CD4-positive, alpha-beta T cell (primary cell): ENCODE measurements at regions not wholly inside any gene's neighbourhood (a gene's known extent, or its start where the extent isn't known, plus 50 kb on each side); places are given as distances from the start of the nearest gene placed in this dataset.

Experiments
- ATAC-seq: fragments of 200-7000 bp; cut with Tn5 transposase; one replicate; pipeline ENCODE4 v1.10.0; 2022; ENCODE audit warnings: mild to moderate bottlenecking; ENCODE audit not compliant: poor library complexity
- CTCF ChIA-PET: fragments of 350-600 bp; sonication (Branson Sonifier 250); formaldehyde crosslinking; loops from one replicate; lab custom pipeline; 2021; ENCODE audit warnings: antibody characterized with exemption, inconsistent platforms; lab: Charles Lee
- POLR2A ChIA-PET: fragments of 350-600 bp; sonication (Branson Sonifier 250); formaldehyde crosslinking; loops from one replicate; lab custom pipeline; 2021; ENCODE audit warnings: antibody characterized with exemption, inconsistent platforms; lab: Charles Lee
- DNase-seq, 14 experiments: peaks; one replicate each; pipeline ENCODE4 v3.0.0-alpha.2; 2013 to 2020; ENCODE audit warnings: mixed read lengths in 2 of 14
- H3K27ac ChIP-seq, 2 donors: one replicate each; pipeline versions ENCODE4 v1.5.1 to v1.7.0; 2013; ENCODE audit warnings: low read length in 2 of 2, low read depth in 1 of 2, mild to moderate bottlenecking in 1 of 2
- H3K27me3 ChIP-seq, 2 experiments: 1 replicate in 1 of 2; 2 replicates in 1 of 2; pipeline versions ENCODE4 v1.6.1 to v1.7.0; 2013; ENCODE audit warnings: low read length in 2 of 2, control low read depth in 1 of 2, mild to moderate bottlenecking in 1 of 2, moderate library complexity in 1 of 2; ENCODE audit not compliant: insufficient read depth in 2 of 2, control insufficient read depth in 1 of 2
- H3K36me3 ChIP-seq: one replicate; pipeline ENCODE4 v1.6.1; 2013; ENCODE audit warnings: low read length, control low read depth; ENCODE audit not compliant: insufficient read depth
- H3K4me1 ChIP-seq: one replicate; pipeline ENCODE4 v1.6.1; 2013; ENCODE audit warnings: low read length, control low read depth; ENCODE audit not compliant: insufficient read depth
- H3K4me3 ChIP-seq: one replicate; pipeline ENCODE4 v1.5.1; 2013; ENCODE audit warnings: mild to moderate bottlenecking, low read length, moderate library complexity
- H3K9me3 ChIP-seq, 2 experiments: 1 replicate in 1 of 2; 2 replicates in 1 of 2; pipeline versions ENCODE4 v1.6.1 to v1.7.0; 2013; ENCODE audit warnings: low read length in 2 of 2, mild to moderate bottlenecking in 2 of 2, control low read depth in 1 of 2, moderate library complexity in 1 of 2; ENCODE audit not compliant: control insufficient read depth in 1 of 2, insufficient read depth in 1 of 2
- H3K27ac Mint-ChIP-seq: one replicate; pipeline ENCODE4 v1.8.0; 2020; ENCODE audit warnings: mixed read lengths
- H3K27me3 Mint-ChIP-seq: one replicate; pipeline ENCODE4 v1.8.0; 2021; ENCODE audit warnings: mixed read lengths
- H3K36me3 Mint-ChIP-seq: one replicate; pipeline ENCODE4 v1.8.0; 2021; ENCODE audit warnings: low read depth, mixed read lengths
- H3K4me1 Mint-ChIP-seq: one replicate; pipeline ENCODE4 v1.8.0; 2021; ENCODE audit warnings: low read depth, mixed read lengths
- H3K4me3 Mint-ChIP-seq: one replicate; pipeline ENCODE4 v1.8.0; 2020; ENCODE audit warnings: mild to moderate bottlenecking, mixed read lengths
- H3K9me3 Mint-ChIP-seq: one replicate; pipeline ENCODE4 v1.8.0; 2020; ENCODE audit warnings: mixed read lengths
- intact Hi-C, 2 experiments: fragments of 100-400 bp; cut with DNase I in 1 of 2; cut with micrococcal nuclease in 1 of 2; formaldehyde crosslinking; loops; one replicate each; pipeline versions ENCODE4 v1.15.1 to v1.9.0; 2023 to 2025; cut with DNase I, micrococcal nuclease
- TF ChIP-seq, protein P1 (sequence below): fragments of 200-600 bp; IDR thresholded peaks from one replicate; pipeline ENCODE4 v1.8.0; 2022; ENCODE audit warnings: antibody characterized with exemption, mild to moderate bottlenecking

DNA sequence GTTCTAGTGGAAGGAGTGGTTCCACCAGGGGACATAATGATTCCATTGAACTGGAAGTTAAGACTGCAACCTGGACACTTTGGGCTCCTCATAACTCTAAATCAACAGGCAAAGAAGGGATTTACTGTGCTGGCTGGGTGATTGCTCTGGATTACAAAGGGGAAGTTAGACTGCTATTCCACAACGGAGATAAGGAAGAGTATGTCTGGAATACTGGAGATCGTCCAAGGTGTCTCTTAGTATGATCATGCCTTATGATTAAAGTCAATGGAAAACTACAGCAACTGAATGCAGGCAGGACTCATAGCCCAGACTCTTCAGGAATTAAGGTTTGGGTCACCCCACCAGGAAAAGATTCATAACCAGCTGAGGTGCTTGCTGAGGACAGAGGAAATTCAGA is 310.6 kb upstream of the MGMT start:
- no peaks in the 10 kb centered on the region for H3K4me1 Mint-ChIP-seq
- H3K9me3 Mint-ChIP-seq: peaks cover 6% of the 10 kb centered on the region
- Histone ChIP-seq H3K27me3 (no peaks in the 10 kb centered on the region), H3K4me1 (no peaks in the 10 kb centered on the region), H3K36me3 (no peaks in the 10 kb centered on the region), H3K4me3 (no peak overlapping the region), H3K27ac (no peak overlapping the region), H3K9me3 (peaks cover 0 to 4% of the 10 kb centered on the region in 2 experiments)
- H3K27me3 Mint-ChIP-seq: no peaks in the 10 kb centered on the region
- TF ChIP-seq, protein P1, sequence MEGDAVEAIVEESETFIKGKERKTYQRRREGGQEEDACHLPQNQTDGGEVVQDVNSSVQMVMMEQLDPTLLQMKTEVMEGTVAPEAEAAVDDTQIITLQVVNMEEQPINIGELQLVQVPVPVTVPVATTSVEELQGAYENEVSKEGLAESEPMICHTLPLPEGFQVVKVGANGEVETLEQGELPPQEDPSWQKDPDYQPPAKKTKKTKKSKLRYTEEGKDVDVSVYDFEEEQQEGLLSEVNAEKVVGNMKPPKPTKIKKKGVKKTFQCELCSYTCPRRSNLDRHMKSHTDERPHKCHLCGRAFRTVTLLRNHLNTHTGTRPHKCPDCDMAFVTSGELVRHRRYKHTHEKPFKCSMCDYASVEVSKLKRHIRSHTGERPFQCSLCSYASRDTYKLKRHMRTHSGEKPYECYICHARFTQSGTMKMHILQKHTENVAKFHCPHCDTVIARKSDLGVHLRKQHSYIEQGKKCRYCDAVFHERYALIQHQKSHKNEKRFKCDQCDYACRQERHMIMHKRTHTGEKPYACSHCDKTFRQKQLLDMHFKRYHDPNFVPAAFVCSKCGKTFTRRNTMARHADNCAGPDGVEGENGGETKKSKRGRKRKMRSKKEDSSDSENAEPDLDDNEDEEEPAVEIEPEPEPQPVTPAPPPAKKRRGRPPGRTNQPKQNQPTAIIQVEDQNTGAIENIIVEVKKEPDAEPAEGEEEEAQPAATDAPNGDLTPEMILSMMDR: no peak
- H3K4me3 Mint-ChIP-seq: no peak overlapping the region
- H3K36me3 Mint-ChIP-seq: no peaks in the 10 kb centered on the region
- DNase-seq (no peak), ATAC-seq (no peak)
- H3K27ac Mint-ChIP-seq: no peak overlapping the region
- POLR2A ChIA-PET: no interaction called here
- CTCF ChIA-PET: no interaction called here
- intact Hi-C loops: no loop called here

DNA sequence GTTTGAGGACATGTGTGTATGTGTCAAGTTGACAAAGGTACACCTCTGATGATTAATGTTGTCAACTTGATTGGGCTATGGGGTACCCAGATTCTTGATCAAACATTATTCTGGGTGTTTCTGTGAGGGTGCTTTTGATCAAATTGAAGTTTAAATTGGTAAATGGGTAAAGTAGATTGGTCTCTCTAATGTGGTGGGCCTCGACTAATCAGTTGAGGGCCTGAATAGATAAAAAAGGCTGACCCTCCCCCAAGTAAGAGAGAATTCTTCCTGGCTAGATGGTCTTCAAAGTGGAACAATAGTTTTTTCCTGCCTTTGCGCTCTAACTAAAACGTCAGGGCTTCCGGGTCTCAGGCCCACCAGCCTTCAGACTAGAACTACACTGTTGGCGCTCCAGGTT is 309.9 kb upstream of the MGMT start:
- DNase-seq (no peak), ATAC-seq (no peak)
- H3K4me1 Mint-ChIP-seq: no peaks in the 10 kb centered on the region
- intact Hi-C loops: no loop called here
- no peaks in the 10 kb centered on the region for H3K36me3 Mint-ChIP-seq
- Histone ChIP-seq H3K9me3 (peaks cover 0 to 3% of the 10 kb centered on the region in 2 experiments), H3K27me3 (no peaks in the 10 kb centered on the region), H3K4me1 (no peaks in the 10 kb centered on the region), H3K4me3 (no peak overlapping the region), H3K27ac (no peak overlapping the region), H3K36me3 (no peaks in the 10 kb centered on the region)
- no peaks in the 10 kb centered on the region for H3K27me3 Mint-ChIP-seq
- H3K4me3 Mint-ChIP-seq: no peak overlapping the region
- ChIA-PET POLR2A (no interaction called here), CTCF (no interaction called here)
- TF ChIP-seq, protein P1: no peak
- H3K27ac Mint-ChIP-seq: no peak overlapping the region
- H3K9me3 Mint-ChIP-seq: peaks cover 6% of the 10 kb centered on the region

DNA sequence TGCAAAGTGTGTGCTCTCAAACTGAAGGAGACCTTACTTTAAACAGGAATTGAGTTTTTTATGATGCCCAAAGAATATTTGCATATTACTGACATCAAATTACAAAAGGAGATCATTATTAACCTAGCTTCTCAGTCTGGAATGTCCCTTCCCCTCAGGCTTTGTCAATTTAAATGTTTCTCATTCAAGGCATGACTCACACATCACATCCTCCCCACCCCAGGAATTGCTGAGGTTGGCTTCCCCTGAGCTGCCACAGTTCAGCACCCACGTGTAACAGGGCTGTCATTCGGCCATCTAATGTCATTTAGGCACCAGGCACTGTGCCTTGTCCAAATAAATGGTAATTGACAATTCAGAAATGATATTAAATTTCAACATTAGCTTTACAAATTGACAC is 305.9 kb upstream of the MGMT start:
- no peak overlapping the region for H3K4me3 ChIP-seq
- H3K4me3 Mint-ChIP-seq: no peak overlapping the region
- intact Hi-C loops: no loop called here
- TF ChIP-seq, protein P1: no peak
- H3K9me3 Mint-ChIP-seq: peaks cover 2% of the 10 kb centered on the region
- CTCF ChIA-PET: interaction anchor here (0.8 kb wide), 1 partner anchor 10 kb away, joined by 3 read pairs; no protein-coding TSS in a partner anchor
- H3K36me3 Mint-ChIP-seq: no peaks in the 10 kb centered on the region
- no peak overlapping the region for H3K27ac ChIP-seq
- POLR2A ChIA-PET: no interaction called here
- no peaks in the 10 kb centered on the region for H3K27me3 ChIP-seq
- no peak overlapping the region for H3K27ac Mint-ChIP-seq
- no peaks in the 10 kb centered on the region for H3K36me3 ChIP-seq
- H3K4me1 Mint-ChIP-seq: no peaks in the 10 kb centered on the region
- no peak for DNase-seq
- no peak for ATAC-seq
- H3K9me3 ChIP-seq: peaks cover 0 to 7% of the 10 kb centered on the region in 2 experiments
- H3K4me1 ChIP-seq: no peaks in the 10 kb centered on the region
- peaks cover 4% of the 10 kb centered on the region for H3K27me3 Mint-ChIP-seq
